GM21526 (cell line): ENCODE measurements at regions not wholly inside any gene's neighbourhood (a gene's known extent, or its start where the extent isn't known, plus 50 kb on each side); places are given as distances from the start of the nearest gene placed in this dataset.

Source experiments
- ATAC-seq: cut with Tn5 transposase; IDR thresholded peaks from one replicate; pipeline ENCODE4 v1.9.1; 2021; ENCODE audit warnings: moderate library complexity; ENCODE audit not compliant: unreplicated experiment, low FRiP score

- no peak for ATAC-seq
Measured at GRCh38 chr6:134720353-134721059, 229.4 kb downstream of the ALDH8A1 start.

GRCh38 chr6:134719911-134720310 is 230.0 kb downstream of the ALDH8A1 start:
- ATAC-seq, result no peak

- no peak for ATAC-seq
Measured at GRCh38 chr6:134719286-134719685, 230.6 kb downstream of the ALDH8A1 start.

GRCh38 chr6:134714679-134715078 is 235.2 kb downstream of the ALDH8A1 start:
- ATAC-seq, result no peak

GRCh38 chr6:134714113-134714512 is 235.8 kb downstream of the ALDH8A1 start:
- ATAC-seq, result no peak

- no peak for ATAC-seq
Measured at GRCh38 chr6:134712311-134712710, 237.6 kb downstream of the ALDH8A1 start.

GRCh38 chr6:134708079-134708478 is 241.8 kb downstream of the ALDH8A1 start:
- ATAC-seq, result no peak

- ATAC-seq, result no peak
Measured at GRCh38 chr6:134707342-134708031, 242.4 kb downstream of the ALDH8A1 start.

- no peak for ATAC-seq
Measured at GRCh38 chr6:134706806-134707205, 243.1 kb downstream of the ALDH8A1 start.

GRCh38 chr6:134706153-134706552 is 243.7 kb downstream of the ALDH8A1 start:
- ATAC-seq, result no peak

- no peak for ATAC-seq
Measured at GRCh38 chr6:134703206-134703605, 246.7 kb downstream of the ALDH8A1 start.

- no peak for ATAC-seq
Measured at GRCh38 chr6:134702279-134702678, 247.6 kb downstream of the ALDH8A1 start.

- ATAC-seq, result no peak
Measured at GRCh38 chr6:134701301-134701700, 248.6 kb downstream of the ALDH8A1 start.

- no peak for ATAC-seq
Measured at GRCh38 chr6:134698228-134698627, 251.7 kb downstream of the ALDH8A1 start.

- no peak for ATAC-seq
Measured at GRCh38 chr6:134692008-134692407, 257.9 kb downstream of the ALDH8A1 start.

GRCh38 chr6:134691180-134691579 is 258.7 kb downstream of the ALDH8A1 start:
- ATAC-seq, result no peak

- ATAC-seq, result no peak
Measured at GRCh38 chr6:134690048-134690447, 259.9 kb downstream of the ALDH8A1 start.

GRCh38 chr6:134689641-134690040 is 260.3 kb downstream of the ALDH8A1 start:
- ATAC-seq, result no peak

- no peak for ATAC-seq
Measured at GRCh38 chr6:134689177-134689576, 260.7 kb downstream of the ALDH8A1 start.

GRCh38 chr6:134686071-134686470 is 263.8 kb downstream of the ALDH8A1 start:
- no peak for ATAC-seq

GRCh38 chr6:134684423-134684795 is 265.5 kb downstream of the ALDH8A1 start:
- ATAC-seq, result no peak

- ATAC-seq, result no peak
Measured at GRCh38 chr6:134683783-134684422, 266.0 kb downstream of the ALDH8A1 start.
